ENCODE measurements at regions not wholly inside any gene's neighbourhood (a gene's known extent, or its start where the extent isn't known, plus 50 kb on each side); places are given as distances from the start of the nearest gene placed in this dataset.

- TF ChIP-seq EZH2 (IDR thresholded peaks at IDR 0.05; ENCODE audit: borderline replicate concordance, low read length) (no peak), CTCF (conservative IDR thresholded peaks at IDR 0.05 in 1 of 2, IDR thresholded peaks at IDR 0.05 in 1 of 2; ENCODE audit: extremely low read depth in 1 of 2, insufficient read depth in 1 of 2, low read depth in 1 of 2, low read length in 2 of 2) (no peak)
These were observed 396.2 kb downstream of the EFNA5 start for GRCh38 chr5:107274571-107274970.

Measured in mammary epithelial cell (primary cell).